HPDE6-E6E7 (cell line): ENCODE measurements at regions not wholly inside any gene's neighbourhood (a gene's known extent, or its start where the extent isn't known, plus 50 kb on each side); places are given as distances from the start of the nearest gene placed in this dataset.

Source experiments
- DNase-seq: peaks from one replicate; pipeline ENCODE4 v3.0.0; 2011; ENCODE audit warnings: missing footprints; ENCODE audit errors: extremely low spot score

GRCh38 chr14:76974365-76974764, 54.1 kb downstream of the IRF2BPL start:
- no peak for DNase-seq

GRCh38 chr14:76971549-76971948, 57.0 kb downstream of the IRF2BPL start:
- DNase-seq, result no peak

DNA sequence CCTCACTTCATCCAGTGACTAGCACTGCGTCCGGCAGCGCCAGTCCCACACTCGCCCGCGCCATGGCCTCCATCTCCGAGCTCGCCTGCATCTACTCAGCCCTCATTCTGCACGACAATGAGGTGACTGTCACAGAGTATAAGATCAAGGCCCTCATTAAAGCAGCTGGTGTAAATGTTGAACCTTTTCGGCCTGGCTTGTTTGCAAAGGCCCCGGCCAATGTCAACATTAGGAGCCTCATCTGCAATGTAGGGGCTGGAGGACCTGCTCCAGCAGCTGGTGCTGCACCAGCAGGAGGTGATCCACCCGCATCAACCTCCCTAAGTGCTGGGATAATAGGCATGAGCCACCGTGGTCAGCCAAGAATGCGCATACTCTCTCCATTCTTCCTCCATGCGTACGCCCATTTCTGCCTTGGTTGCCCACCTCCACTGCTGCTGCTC, 59.9 kb downstream of the IRF2BPL start:
- no peak for DNase-seq

- no peak for DNase-seq
Measured at GRCh38 chr14:76967788-76968187, 60.7 kb downstream of the IRF2BPL start.

- DNase-seq, result no peak
Measured at GRCh38 chr14:76965232-76965631, 63.3 kb downstream of the IRF2BPL start.

DNA sequence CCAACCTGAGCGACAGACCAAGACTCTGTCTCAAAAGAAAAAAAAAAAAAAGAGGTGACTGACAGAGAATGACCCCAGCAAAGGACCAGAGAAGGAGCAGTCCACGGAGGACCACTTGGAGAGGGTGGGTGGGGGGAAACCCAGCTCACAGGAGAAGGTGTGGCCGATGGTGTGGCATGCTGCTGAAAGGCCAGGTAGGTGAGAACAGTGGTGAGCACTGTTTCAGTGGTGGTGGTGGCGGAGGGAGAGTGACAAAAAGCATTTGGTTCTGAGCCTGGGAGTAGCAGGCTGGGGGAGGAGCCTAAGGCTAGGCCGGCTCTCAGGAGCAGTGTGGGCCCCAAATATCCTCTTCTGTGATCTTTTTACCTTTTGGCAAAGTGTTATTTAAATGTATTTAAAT, 63.8 kb downstream of the IRF2BPL start:
- DNase-seq, result no peak

- no peak for DNase-seq
Measured at GRCh38 chr14:76963372-76963771, 65.1 kb downstream of the IRF2BPL start.

GRCh38 chr14:76962303-76962660, 66.2 kb downstream of the IRF2BPL start:
- DNase-seq, result no peak

DNA sequence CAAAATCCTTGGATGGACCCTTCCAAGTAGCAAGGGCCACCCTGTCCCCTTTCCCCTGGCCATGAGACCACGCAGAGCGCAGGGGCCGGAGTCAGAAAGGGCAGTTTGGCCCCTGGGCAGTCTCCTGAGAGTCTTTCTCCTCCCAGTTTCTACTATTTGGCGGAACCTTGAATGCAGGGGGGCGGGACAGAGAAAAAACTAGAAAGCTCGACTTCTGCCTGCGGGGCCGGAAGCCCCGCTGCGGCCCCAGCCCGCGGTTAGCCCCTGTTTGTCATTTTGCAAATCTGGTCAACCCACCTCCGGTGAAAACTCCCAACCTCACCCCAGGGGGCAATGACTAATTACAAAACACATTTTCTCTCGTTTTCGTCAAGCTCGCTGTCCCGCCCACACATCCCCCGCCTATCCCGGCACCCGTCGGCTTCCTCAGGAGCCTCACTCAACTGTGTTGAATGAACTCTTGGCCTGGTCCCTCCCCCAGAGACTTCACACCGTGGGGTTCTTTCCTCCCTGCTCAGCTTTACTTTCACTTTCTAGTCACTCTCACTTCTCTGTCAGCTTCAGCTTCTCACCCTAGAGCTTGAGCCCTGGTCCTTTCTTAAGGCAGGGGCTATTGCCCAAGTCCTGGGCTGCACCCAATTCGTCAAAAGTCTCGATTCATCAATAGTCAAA, 66.7 kb downstream of the IRF2BPL start:
- DNase-seq, result peak; percentile 95

DNA sequence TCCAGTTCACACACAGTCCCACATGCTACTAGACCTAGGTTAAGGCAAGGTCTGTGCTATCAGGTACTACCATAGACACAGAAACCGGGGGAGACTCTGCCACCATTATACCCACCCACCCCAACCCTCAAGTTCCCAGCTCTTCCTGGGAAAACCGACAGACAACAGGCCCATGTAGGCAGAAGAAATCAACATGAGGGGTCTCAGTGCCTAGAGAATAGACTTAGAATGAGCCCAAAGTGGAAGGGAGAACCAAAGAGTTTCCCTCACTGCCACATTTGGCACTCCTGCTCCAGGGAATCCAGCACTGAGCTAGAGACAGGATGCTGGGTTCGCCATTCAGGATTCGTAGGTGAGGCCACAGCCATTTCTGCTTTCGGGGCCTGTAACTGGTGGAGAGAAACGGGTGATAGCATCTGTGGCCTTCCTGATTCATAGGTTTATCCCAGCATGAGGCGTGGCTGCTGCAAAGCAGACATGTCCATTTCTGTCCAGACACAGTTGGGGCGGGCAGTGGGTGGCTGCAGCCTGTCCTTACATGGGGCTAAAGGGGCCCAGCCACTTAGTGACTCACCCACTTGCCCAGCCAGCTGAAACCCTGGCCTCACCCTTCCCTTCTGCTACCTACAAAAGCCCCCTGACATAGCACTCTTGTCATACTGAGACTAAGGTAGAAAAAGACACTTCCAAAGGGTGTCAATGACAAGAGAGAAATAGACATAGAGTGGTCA, 69.4 kb downstream of the IRF2BPL start:
- DNase-seq, result peak; percentile 67

DNA sequence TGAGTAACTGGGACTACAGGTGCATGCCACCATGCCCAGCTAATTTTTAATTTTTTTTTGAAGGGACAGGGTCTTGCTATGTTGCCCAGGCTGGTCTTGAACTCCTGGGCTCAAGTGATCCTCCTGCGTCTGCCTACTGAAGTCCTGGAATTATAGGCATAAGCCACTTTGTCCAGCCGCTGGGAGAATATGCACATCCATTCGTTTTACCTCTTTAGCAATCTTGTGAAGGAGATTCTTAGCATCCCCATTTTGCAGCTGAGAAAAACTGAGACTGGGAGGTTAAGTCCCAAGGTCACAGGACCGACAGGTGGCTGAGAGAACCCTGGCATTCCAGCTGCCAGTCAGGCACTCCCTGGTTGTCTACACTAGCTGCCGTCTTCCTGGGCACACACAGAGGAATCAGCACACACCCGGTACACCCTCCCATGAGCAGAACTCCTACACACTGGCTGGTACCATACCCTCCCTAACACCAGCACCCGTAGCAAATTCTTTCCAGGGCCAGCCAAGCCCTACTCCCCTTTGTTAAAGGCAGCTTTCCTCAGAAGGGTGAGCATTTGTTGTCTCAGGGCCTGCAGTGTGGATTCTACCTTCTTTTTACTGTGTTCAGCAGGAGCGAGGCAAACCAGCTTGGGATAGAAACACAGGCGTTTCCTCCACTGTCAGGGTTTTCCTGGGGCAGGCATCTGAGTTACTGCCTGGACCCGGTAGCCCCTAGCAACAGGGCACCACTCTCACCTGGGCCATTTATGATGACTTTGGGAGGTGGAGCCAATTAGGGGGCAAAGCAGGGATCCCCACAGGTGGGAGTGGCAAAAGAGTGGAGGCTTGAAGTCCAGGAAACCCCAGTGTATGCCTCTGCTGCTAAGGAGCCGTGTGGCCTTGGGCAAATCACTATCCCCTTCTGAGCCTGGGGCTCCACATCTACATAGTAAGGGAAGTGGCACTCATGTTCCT, 70.2 kb downstream of the IRF2BPL start:
- DNase-seq, result no peak

DNA sequence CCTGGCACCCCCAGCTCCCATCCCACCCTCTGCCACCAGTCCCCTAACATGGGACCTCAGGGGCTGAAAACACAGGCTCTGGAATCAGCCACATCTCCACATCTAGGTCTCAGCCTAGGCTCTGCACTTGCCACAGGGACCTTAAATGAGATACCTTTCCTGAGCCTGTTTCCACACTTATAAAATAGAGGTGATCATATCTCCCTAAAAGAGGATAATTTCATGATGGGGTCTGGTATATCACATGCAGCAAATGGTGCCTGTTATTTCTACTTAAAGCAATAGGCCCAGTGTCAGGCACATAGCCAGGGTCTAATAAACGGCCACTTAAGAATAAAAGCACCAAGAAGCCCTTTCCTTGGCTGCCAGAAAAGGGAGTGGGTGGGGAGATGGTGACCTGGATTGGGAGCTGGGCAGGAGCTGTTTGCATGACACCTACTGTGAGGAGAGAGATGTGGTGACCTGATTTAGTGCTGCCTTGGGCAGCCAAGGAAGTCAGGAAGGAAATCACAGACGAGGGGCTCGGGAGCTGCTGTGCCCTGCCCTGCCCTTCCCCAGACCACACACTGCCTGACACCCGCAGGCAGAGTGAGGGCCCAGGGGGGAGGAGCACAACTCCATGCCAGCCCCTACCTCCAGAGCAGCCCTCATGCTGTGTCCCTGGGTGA, 71.2 kb downstream of the IRF2BPL start:
- no peak for DNase-seq

DNA sequence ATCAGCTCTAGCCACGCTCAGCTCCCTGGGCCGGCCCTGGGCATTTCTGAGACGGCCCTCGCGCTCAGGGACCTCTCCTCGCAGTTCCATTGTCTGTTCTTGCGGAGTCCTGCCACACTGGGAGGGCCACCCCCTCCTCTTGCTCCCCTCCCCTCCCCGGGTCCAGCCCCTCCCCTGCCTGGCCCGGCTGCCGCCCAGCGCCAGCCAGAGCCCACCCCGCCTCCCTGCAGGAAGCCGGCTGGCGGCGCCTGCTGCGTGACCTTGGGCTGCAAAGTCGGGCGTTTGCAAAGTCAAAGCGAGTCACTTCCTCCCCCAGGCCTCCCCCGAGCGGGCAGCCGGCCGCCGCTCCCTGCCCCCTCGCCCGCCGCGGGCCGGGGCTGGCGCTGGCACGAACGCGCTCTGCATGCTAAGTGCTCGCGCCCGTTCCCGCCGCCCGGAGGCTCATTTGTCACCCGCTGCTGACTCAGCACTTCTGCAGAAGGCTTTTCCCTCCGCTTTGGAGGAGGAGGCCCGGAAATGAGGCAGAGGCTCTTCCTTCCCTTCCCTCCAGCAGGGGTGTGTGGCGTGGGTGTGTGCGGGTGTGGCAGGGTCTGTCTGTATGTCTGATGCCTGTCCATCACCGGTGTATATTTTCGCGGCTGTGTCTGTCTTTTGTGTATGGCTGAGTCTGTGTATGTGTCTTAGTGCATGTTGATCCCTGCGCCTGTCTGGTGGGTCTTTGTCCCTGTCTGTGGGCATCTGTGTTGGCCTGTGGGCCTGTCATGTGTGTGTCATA, 72.0 kb downstream of the IRF2BPL start:
- peak; percentile 81 for DNase-seq

- DNase-seq, result no peak
Measured at GRCh38 chr14:76955575-76956315, 72.8 kb downstream of the IRF2BPL start.

- no peak for DNase-seq
Measured at GRCh38 chr14:76954394-76955190, 73.9 kb downstream of the IRF2BPL start.

- peak; percentile 78 for DNase-seq
Measured at GRCh38 chr14:76953311-76953945, 75.1 kb downstream of the IRF2BPL start.

GRCh38 chr14:76951166-76951565, 77.3 kb downstream of the IRF2BPL start:
- DNase-seq, result no peak

- no peak for DNase-seq
Measured at GRCh38 chr14:76950055-76951020, 78.2 kb downstream of the IRF2BPL start.
